ENCODE measurements at regions not wholly inside any gene's neighbourhood (a gene's known extent, or its start where the extent isn't known, plus 50 kb on each side); places are given as distances from the start of the nearest gene placed in this dataset.

- no peak overlapping the region for H2AK9ac ChIP-seq (replicated peaks; ENCODE audit: low read depth, low read length, poor library complexity)
- no peak overlapping the region for H4K8ac ChIP-seq (ENCODE audit: low read depth in 2 of 2, low read length in 2 of 2)
- no peak overlapping the region for H3K4me2 ChIP-seq (ENCODE audit: low read depth, low read length)
- H3K4me3 ChIP-seq (ENCODE audit: insufficient read depth, low read depth, low read length), result no peak overlapping the region
- H3K4ac ChIP-seq (ENCODE audit: low read depth, low read length), result no peak overlapping the region
- H2AK5ac ChIP-seq (ENCODE audit: low read depth, low read length), result no peak overlapping the region
- no peak overlapping the region for H4K91ac ChIP-seq (ENCODE audit: insufficient read depth, low read depth, low read length)
- no peak overlapping the region for H2BK20ac ChIP-seq (ENCODE audit: low read depth, low read length)
- H2BK15ac ChIP-seq (ENCODE audit: low read depth, low read length), result no peak overlapping the region
- H3K56ac ChIP-seq (ENCODE audit: extremely low read depth, insufficient read depth, low read length), result no peak overlapping the region
- H3K9me3 ChIP-seq (ENCODE audit: control insufficient read depth, insufficient read depth, low read length), result no peaks in the 10 kb centered on the region
- no TSS peak for BruUV-seq (replicated peaks)
- in situ Hi-C loops (cut with MboI; ENCODE audit: low sequenced_read_pairs) (no loop called here), dilution Hi-C loops (cut with HindIII; ENCODE audit: low sequenced_read_pairs, unreplicated experiment) (no loop called here), intact Hi-C loops (cut with micrococcal nuclease) (no loop called here)
- no peak overlapping the region for H3K18ac ChIP-seq (ENCODE audit: low read depth, low read length)
- no peak overlapping the region for H4K5ac ChIP-seq (ENCODE audit: low read depth, low read length)
- no peak overlapping the region for H2AFZ ChIP-seq (replicated peaks; ENCODE audit: low read length, poor library complexity)
- H2BK5ac ChIP-seq (ENCODE audit: low read depth, low read length, poor library complexity, severe bottlenecking), result no peak overlapping the region
- no peaks in the 10 kb centered on the region for H3K9me1 ChIP-seq (ENCODE audit: insufficient read depth, low read length)
- H3K4me1 ChIP-seq (ENCODE audit: control insufficient read depth, insufficient read depth, low read length), result no peaks in the 10 kb centered on the region
- WGBS, 2 experiments (ENCODE audit: extremely low coverage in 2 of 2, insufficient read length in 1 of 2), result 52% methylated on average over 5 of the region's 6 CpGs; no CpG with 5 or more reads in 1 of the 2 experiments
- H3K27ac ChIP-seq (ENCODE audit: insufficient read depth, low read length), result no peak overlapping the region
- CTCF ChIA-PET, result interaction anchor here (1.2 kb wide), 1 partner anchor 9 kb away, joined by 6 read pairs; no protein-coding TSS in a partner anchor
- no peak for TF ChIP-seq BHLHE40 (IDR thresholded peaks at IDR 0.05; ENCODE audit: low read depth, low read length)
- no peak overlapping the region for H3K23ac ChIP-seq (ENCODE audit: low read depth, low read length)
- H3K79me1 ChIP-seq (ENCODE audit: low read depth in 1 of 2, low read length in 2 of 2), result no peaks in the 10 kb centered on the region
- H3K14ac ChIP-seq (replicated peaks; ENCODE audit: low read depth, low read length), result no peak overlapping the region
- DNase-seq (no peak), ATAC-seq (ENCODE audit: low read depth) (no peak)
- no peak overlapping the region for H2BK120ac ChIP-seq (ENCODE audit: low read depth, low read length)
- no peaks in the 10 kb centered on the region for H4K20me1 ChIP-seq (ENCODE audit: insufficient read depth, low read length)
- no peaks in the 10 kb centered on the region for H3K36me3 ChIP-seq (ENCODE audit: control insufficient read depth, insufficient read depth, low read length)
- H3K9ac ChIP-seq (ENCODE audit: low read depth, low read length), result no peak overlapping the region
- POLR2A ChIA-PET (ENCODE audit: unreplicated experiment), result no interaction called here
- peaks cover 9% of the 10 kb centered on the region for H3K27me3 ChIP-seq (ENCODE audit: control insufficient read depth, insufficient read depth, low read length)
These were observed 253.2 kb downstream of the SUCLA2 start for GRCh38 chr13:47747901-47748300.
